ENCODE measurements at regions not wholly inside any gene's neighbourhood (a gene's known extent, or its start where the extent isn't known, plus 50 kb on each side); places are given as distances from the start of the nearest gene placed in this dataset.

DNA sequence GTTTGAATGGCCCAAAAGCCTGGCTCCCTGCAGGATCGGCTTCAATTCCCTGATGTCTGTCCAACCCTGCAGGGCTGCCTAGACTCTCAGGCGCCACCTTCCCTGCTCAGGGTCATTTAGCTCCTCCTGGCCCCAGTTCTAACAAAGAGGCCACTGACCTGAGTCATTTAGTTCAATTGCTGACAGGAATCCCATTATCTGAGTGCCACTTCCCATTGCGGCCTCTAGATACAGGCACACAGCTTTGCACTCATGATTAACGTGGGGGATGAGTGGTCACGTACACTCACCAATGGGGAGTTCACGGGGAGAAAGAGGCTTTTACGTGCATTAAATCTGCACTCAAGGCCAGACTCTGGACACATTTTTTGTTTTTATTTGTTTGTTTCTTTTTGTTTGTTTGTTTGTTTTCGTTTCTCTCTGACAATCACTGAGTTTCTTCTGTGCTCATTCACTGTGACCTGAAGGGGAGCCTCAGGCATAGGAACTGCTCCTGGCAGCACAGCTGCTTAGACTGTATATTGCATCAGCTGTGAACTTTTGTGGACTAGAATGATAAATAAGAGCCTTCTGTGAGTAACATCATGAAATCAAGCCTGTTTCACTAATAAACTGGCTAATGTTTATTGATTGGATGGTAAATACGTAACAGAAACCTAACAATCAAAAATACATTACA, 118.9 kb upstream of the CTNNA2 start:
- TF ChIP-seq CTCF (IDR thresholded peaks at IDR 0.05 in 2 of 3, conservative IDR thresholded peaks at IDR 0.05 in 1 of 3; ENCODE audit: borderline replicate concordance in 1 of 3, insufficient read depth in 1 of 3, low read depth in 2 of 3, low read length in 2 of 3) (no peak), SP1 (IDR thresholded peaks at IDR 0.05; ENCODE audit: low read depth) (no peak)

All from HCT116 (cell line).